ENCODE measurements at regions not wholly inside any gene's neighbourhood (a gene's known extent, or its start where the extent isn't known, plus 50 kb on each side); places are given as distances from the start of the nearest gene placed in this dataset.
A peak's percentile ranks its signal among the peaks of the same experiment; 100 is the strongest.

DNA sequence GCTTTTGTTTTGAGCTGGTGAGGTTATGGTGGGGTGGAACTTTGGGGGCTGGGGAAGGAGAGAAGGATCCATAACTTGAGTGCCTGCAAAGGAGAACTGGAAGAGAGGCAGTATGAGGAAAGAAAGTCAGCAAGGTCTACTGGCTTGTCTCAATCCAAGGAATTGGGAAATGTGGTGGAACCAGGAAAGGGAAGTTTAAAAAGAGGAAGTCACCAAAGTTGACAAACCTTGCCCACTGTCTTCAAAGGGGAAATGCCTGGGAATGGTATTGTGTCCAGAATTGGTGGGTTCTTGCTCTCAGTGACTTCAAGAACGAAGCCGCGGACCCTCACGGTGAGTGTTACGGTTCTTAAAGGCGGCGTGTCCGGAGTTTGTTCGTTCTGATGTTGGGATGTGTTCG lies 304.1 kb upstream of the FAM98A start:
- peak; percentile 27 for DNase-seq (ENCODE audit: low read depth)
- TF ChIP-seq POLR2A (IDR thresholded peaks at IDR 0.05; ENCODE audit: extremely low read depth, insufficient read length) (no peak), MYC (IDR thresholded peaks at IDR 0.05; ENCODE audit: low read depth, low read length) (no peak), CTCF (IDR thresholded peaks at IDR 0.05; ENCODE audit: low read depth, low read length) (no peak)
- TF ChIP-seq, protein P1, sequence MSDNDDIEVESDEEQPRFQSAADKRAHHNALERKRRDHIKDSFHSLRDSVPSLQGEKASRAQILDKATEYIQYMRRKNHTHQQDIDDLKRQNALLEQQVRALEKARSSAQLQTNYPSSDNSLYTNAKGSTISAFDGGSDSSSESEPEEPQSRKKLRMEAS (IDR thresholded peaks at IDR 0.05; ENCODE audit: low read depth, low read length): no peak
- no peak overlapping the region for H3K4me3 ChIP-seq (ENCODE audit: low read depth, low read length)

DNA sequence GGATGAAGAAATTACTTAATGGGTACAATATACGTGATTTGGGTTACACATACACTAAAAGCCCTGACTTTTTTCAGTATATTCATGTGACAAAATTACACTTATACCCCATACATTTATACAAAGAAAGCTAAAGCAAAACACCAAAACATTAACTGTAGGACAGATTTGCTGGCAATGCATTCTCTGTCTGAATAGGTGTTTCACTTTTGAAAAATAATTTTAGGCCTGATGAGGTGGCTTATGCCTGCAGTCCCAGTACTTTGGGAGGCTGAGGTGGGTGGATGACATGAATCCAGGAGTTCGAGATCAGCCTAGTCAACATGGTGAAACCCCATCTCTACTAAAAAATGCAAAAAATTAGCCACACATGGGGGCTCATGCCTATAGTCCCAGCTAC lies 301.5 kb upstream of the FAM98A start:
- H3K4me3 ChIP-seq (ENCODE audit: low read depth, low read length): no peak overlapping the region
- TF ChIP-seq CTCF (IDR thresholded peaks at IDR 0.05; ENCODE audit: low read depth, low read length): no peak
- TF ChIP-seq, protein P1 (IDR thresholded peaks at IDR 0.05; ENCODE audit: low read depth, low read length): no peak
- DNase-seq (ENCODE audit: low read depth): no peak

- TF ChIP-seq MYC (IDR thresholded peaks at IDR 0.05; ENCODE audit: low read depth, low read length): no peak
- TF ChIP-seq POLR2A (IDR thresholded peaks at IDR 0.05; ENCODE audit: extremely low read depth, insufficient read length): no peak
- TF ChIP-seq, protein P1 (IDR thresholded peaks at IDR 0.05; ENCODE audit: low read depth, low read length): no peak
- TF ChIP-seq CTCF (IDR thresholded peaks at IDR 0.05; ENCODE audit: low read depth, low read length): no peak
- no peak overlapping the region for H3K4me3 ChIP-seq (ENCODE audit: low read depth, low read length)
- DNase-seq (ENCODE audit: low read depth): peak; percentile 7
Measured at GRCh38 chr2:33897741-33898140, 298.6 kb upstream of the FAM98A start.

DNA sequence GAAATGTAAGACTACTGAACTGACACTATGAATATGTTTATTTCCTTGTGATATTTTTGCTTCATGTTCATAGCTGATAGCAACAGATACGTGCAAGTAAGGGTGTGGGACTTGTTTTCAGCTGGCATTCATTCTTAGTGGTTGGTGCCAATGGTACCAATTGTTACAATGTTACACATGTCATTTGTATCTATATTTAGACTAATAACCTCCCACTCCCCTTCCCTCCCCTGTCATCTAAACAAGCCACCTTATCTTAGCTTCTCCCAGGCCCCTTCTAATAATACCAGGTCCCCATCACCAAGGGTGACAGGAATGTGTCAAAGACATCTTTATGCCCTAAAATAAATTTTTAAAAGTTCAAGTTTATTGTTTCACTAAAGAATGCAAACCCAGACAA lies 294.7 kb upstream of the FAM98A start:
- no peak overlapping the region for H3K4me3 ChIP-seq (ENCODE audit: low read depth, low read length)
- TF ChIP-seq, protein P1 (IDR thresholded peaks at IDR 0.05; ENCODE audit: low read depth, low read length): no peak
- TF ChIP-seq CTCF (IDR thresholded peaks at IDR 0.05; ENCODE audit: low read depth, low read length) (no peak), MYC (IDR thresholded peaks at IDR 0.05; ENCODE audit: low read depth, low read length) (no peak), POLR2A (IDR thresholded peaks at IDR 0.05; ENCODE audit: extremely low read depth, insufficient read length) (no peak)
- no peak for DNase-seq (ENCODE audit: low read depth)

DNA sequence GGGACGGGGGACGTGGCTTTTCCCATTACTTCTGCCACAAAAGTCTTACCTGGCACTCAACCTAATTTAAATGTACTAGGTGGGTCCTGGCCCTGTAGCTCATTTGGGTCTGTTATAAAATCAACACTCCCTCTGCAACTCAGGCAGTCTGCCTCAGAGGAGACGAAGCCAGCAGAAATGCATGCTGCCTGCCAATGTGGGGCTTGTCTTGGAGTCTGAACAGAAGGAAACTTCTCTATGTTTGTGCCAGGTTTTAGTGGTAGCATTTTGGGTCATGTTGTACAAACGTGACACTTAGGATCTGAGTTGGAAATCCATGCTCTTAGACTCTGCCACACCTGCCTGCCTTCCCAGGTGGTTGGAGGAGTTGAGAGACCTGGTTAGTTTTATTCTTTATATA lies 292.5 kb upstream of the FAM98A start:
- no peak overlapping the region for H3K4me3 ChIP-seq (ENCODE audit: low read depth, low read length)
- TF ChIP-seq, protein P1 (IDR thresholded peaks at IDR 0.05; ENCODE audit: low read depth, low read length): no peak
- no peak for TF ChIP-seq CTCF (IDR thresholded peaks at IDR 0.05; ENCODE audit: low read depth, low read length)
- DNase-seq (ENCODE audit: low read depth): no peak

GRCh38 chr2:33890686-33891085 lies 291.6 kb upstream of the FAM98A start:
- DNase-seq (ENCODE audit: low read depth): no peak
- no peak overlapping the region for H3K4me3 ChIP-seq (ENCODE audit: low read depth, low read length)
- TF ChIP-seq CTCF (IDR thresholded peaks at IDR 0.05; ENCODE audit: low read depth, low read length): no peak
